Stimulated activated effector memory CD8-positive, alpha-beta T cell treated with anti-CD3 and anti-CD28 coated beads, Interleukin-12 subunit alpha, Interleukin-12 subunit beta, amount 100 ng/mL, for 72 hours (primary cell): ENCODE measurements at regions not wholly inside any gene's neighbourhood (a gene's known extent, or its start where the extent isn't known, plus 50 kb on each side); places are given as distances from the start of the nearest gene placed in this dataset.
"Not testable (repeated sequence)": the region's sequence is repeated elsewhere in the genome, so short reads cannot be mapped to it uniquely, and the experiment has no call there.

ENCODE experiments used
- ATAC-seq: fragments of 150-1000 bp; cut with Tn5 transposase; 2 replicates; pipeline ENCODE4 v1.10.0; 2021
- DNase-seq, 2 donors: peaks; one replicate each; pipeline ENCODE4 v3.0.0; 2021 to 2022; ENCODE audit warnings: low spot score in 2 of 2
- H3K27ac Mint-ChIP-seq: one replicate; pipeline ENCODE4 v1.8.0; 2022; ENCODE audit warnings: mild to moderate bottlenecking, mixed read lengths
- H3K36me3 Mint-ChIP-seq: one replicate; pipeline ENCODE4 v1.8.0; 2022; ENCODE audit warnings: mild to moderate bottlenecking, mixed read lengths
- H3K4me1 Mint-ChIP-seq: one replicate; pipeline ENCODE4 v1.8.0; 2022; ENCODE audit warnings: mixed read lengths
- H3K4me3 Mint-ChIP-seq: one replicate; pipeline ENCODE4 v1.8.0; 2022; ENCODE audit warnings: mild to moderate bottlenecking, mixed read lengths
- H3K9me3 Mint-ChIP-seq: one replicate; pipeline ENCODE4 v1.8.0; 2022; ENCODE audit warnings: mixed read lengths

DNA sequence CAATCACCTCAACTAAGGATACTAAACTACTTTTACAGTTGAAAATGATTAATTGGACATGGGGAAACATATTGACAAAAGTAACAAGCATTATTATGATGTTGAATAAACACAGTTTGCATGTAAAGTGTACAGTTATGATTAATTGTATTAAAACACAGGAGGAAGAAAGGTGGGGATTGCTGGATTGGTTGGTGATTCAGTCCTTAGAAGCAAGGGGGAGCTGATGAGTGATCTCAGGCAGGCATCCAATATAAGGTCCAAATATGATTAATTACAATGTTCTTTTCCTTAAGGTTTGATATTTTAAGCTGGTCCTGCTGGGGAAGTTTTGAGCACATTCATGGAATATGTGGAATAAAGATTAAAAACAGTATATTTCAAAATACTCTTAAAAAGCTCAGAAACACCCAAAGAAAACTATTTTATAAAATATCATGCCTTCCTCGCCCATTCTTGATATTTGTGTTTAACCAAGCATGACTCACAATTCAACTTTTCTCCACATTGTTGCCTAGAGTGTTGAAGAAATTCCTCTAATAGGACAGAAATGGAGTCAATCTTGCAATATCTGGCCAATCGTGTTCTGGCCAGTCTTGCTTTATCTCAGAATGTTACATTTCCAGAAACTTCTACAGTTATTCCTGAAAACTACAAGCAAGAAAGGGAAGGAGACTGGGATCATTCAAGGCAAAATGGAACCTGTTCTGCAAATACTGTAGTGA is 268.2 kb downstream of the RPIA start:
- H3K4me1 Mint-ChIP-seq = no peaks in the 10 kb centered on the region
- H3K4me3 Mint-ChIP-seq = no peak overlapping the region
- no peaks in the 10 kb centered on the region for H3K9me3 Mint-ChIP-seq
- H3K27ac Mint-ChIP-seq = no peak overlapping the region
- ATAC-seq (no peak), DNase-seq (no peak)
- H3K36me3 Mint-ChIP-seq = no peaks in the 10 kb centered on the region

DNA sequence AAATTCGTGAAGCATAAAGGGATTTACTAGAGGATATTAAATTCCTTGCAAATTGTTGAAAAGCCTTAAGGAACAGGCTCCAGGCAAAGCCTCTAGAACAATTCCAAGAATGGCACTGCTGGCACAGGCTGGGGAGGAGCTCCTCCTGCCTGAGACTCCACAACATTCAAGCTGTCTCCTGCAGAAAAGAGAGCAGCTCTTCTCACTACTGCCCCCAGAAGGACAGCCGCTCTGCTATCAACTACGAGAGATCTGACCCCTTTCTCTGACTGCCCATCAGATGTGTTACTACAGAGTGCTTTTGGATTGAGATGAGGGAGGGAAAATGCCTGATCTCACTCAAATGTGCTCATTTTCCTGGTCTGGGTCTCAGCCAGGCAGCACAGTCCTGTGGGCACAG is 269.9 kb downstream of the RPIA start:
- not testable (repeated sequence) for H3K4me3 Mint-ChIP-seq, DNase-seq, ATAC-seq, H3K36me3 Mint-ChIP-seq, H3K9me3 Mint-ChIP-seq, H3K4me1 Mint-ChIP-seq, H3K27ac Mint-ChIP-seq

DNA sequence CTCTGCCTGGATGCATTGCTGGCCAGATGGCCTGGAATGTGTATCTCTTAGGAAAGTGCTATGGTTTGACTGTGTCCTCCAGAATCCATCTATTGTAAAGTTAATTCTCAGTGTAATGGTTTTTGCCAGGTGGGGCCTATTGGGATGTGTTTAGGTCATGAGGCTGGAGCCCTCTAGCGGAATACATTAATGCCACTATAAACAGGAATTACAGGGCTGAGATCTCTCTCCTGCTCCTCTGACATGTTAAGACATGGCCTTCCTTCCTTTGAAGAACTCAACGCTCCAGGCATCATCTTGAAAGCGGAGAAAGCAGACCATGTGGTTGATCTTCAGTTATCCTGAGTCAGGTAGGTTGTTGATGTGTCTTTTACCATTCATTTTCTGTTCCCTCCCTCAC is 276.4 kb downstream of the RPIA start:
- no peak overlapping the region for H3K27ac Mint-ChIP-seq
- H3K4me3 Mint-ChIP-seq = no peak overlapping the region
- no peaks in the 10 kb centered on the region for H3K9me3 Mint-ChIP-seq
- H3K36me3 Mint-ChIP-seq = no peaks in the 10 kb centered on the region
- DNase-seq (no peak), ATAC-seq (no peak)
- H3K4me1 Mint-ChIP-seq = no peaks in the 10 kb centered on the region

DNA sequence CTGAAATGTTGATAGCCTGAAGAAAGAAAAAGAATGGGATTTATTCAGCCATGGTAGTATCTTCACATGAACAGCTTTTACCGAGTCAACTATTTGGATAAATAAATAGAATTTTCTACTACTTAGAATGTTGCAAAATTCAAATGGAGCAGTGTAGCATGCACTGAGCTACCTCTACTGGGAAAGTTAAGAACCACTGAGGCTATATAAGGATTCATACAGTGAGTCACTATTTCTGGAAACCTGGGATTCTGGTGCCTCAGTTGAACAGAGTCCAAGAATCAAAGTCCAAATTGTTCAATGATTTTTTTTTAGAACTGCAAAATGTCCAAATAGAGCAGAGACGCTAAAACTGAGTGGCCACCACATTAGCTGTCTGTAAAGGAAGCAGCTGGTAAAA is 286.5 kb downstream of the RPIA start:
- H3K9me3 Mint-ChIP-seq, H3K27ac Mint-ChIP-seq, H3K4me1 Mint-ChIP-seq, ATAC-seq, DNase-seq, H3K4me3 Mint-ChIP-seq, H3K36me3 Mint-ChIP-seq: not testable (repeated sequence)

DNA sequence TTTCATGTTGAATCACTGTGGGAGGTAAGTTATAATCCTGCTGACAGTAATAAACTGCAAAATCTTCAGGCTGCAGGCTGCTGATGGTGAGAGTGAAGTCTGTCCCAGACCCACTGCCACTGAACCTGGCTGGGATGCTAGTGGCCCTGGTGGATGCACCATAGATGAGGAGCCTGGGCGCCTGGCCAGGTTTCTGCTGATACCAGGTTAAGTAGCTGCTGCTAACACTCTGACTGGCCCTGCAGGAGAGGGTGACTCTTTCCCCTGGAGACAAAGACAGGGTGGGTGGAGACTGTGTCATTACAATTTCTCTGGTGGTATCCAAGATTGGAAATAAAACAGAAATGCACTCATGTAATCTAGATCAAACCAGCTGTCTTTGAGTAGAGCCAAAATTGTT is 287.0 kb downstream of the RPIA start:
- H3K4me1 Mint-ChIP-seq, ATAC-seq: not testable (repeated sequence)

DNA sequence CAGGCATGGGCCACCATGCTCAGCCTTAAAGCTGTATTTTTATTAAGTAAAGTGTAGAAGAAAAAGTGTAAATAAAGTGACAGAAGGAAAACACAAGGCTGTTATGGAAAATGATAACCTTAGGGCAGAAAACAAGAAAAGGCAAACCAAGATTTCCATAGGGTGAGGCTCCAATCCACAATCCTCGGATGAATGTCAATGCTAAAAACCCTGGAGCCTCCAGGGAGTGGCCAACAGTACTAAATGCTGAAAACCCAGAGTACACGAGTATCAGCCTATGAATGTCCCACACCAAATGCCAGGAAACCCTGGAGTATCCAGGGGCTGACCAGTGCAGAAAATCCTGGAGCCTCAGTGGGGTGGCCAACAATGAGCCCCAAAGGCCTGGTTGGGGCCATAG is 292.6 kb downstream of the RPIA start:
- not testable (repeated sequence) for H3K9me3 Mint-ChIP-seq, H3K4me3 Mint-ChIP-seq, ATAC-seq, H3K36me3 Mint-ChIP-seq, H3K4me1 Mint-ChIP-seq, DNase-seq, H3K27ac Mint-ChIP-seq

More for the DNA sequence above, 287.0 kb downstream of the RPIA start:
- not testable (repeated sequence) for H3K4me3 Mint-ChIP-seq, H3K9me3 Mint-ChIP-seq, H3K36me3 Mint-ChIP-seq, DNase-seq, H3K27ac Mint-ChIP-seq

DNA sequence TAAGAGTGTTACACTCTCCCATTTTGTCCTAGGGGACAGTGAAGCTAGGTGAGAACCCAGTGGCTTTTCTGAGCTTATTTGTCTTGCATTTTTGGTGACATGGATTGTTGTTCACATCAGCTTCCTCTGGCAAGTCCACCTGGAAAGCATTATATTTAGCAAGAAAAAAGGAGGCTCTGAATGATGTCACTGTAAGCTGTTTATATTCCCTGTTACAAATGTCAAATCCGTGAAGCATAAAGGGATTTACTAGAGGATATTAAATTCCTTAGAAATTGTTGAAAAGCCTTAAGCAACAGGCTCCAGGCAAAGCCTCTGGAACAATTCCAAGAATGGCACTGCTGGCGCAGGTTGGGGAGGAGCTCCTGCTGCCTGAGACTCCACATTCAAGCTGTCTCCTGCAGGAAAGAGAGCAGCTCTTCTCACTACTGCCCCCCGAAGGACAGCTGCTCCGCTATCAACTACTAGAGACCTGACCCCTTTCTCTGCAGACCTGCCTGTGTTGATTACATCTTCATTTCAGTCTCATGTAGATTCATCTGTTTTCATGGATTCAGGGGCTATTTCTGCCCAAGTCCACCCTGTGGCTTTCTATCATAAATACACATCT is 295.4 kb downstream of the RPIA start:
- ATAC-seq, H3K9me3 Mint-ChIP-seq, H3K27ac Mint-ChIP-seq, H3K4me1 Mint-ChIP-seq, H3K4me3 Mint-ChIP-seq, H3K36me3 Mint-ChIP-seq, DNase-seq: not testable (repeated sequence)

DNA sequence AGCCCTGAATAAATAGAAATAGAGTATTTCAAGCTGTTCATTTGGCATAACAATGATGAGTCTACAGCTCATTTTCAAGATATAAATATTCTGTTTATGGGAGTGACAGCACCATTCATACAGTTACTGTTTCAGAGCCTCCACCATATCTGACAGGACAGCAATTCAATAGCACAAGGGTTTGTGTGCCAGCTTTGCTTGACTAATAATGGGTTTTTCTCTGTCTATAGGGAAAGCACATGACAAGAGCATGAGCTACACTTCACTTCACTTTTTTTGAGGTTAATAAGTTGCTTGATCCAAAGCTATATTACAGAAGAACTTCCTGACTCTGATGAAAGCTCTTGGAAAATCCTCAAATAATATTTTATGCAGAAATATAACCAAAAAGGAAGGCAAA is 297.1 kb downstream of the RPIA start:
- H3K27ac Mint-ChIP-seq, H3K9me3 Mint-ChIP-seq, DNase-seq, ATAC-seq, H3K36me3 Mint-ChIP-seq, H3K4me1 Mint-ChIP-seq, H3K4me3 Mint-ChIP-seq: not testable (repeated sequence)

DNA sequence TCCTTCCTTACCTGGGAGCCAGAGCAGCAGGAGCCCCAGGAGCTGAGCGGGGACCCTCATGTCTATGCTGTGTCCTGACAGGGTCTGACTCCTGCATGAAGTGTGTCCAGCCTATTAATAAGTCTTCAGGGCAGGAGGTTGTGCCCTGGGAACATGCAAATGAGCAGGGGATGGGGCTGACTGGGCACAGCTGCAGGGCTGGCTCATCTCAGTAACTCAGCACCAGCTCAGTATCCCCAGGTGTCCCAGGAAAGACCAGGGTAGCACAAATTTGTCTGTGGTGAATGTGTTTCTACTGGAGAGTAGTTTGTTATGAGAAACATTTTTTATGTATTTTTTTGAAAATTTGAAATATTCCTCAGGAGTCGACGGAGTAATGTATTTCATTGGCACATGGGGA is 301.3 kb downstream of the RPIA start:
- DNase-seq, H3K4me3 Mint-ChIP-seq, H3K4me1 Mint-ChIP-seq, H3K36me3 Mint-ChIP-seq, H3K9me3 Mint-ChIP-seq, ATAC-seq, H3K27ac Mint-ChIP-seq: not testable (repeated sequence)

DNA sequence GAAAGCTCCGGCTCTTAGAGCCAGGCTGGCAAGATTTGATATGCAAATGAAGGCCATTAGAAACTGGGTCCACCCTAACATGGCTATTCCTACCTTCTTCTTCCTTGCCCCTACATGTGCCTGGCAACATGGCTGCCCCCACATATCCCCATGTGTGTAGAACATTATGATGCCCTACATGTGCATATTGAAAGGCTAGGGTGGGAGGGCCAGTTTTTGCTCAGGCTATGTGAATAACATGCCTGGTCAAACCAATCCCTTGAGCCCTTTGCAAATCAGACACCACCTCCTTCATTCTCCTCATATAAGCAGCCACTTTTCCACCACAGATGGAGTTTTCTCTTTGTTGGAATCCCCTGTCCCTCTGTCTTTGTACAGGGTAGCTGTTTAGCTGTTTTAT is 303.4 kb downstream of the RPIA start:
- not testable (repeated sequence) for H3K4me1 Mint-ChIP-seq, H3K36me3 Mint-ChIP-seq, H3K27ac Mint-ChIP-seq, ATAC-seq, DNase-seq, H3K4me3 Mint-ChIP-seq, H3K9me3 Mint-ChIP-seq

DNA sequence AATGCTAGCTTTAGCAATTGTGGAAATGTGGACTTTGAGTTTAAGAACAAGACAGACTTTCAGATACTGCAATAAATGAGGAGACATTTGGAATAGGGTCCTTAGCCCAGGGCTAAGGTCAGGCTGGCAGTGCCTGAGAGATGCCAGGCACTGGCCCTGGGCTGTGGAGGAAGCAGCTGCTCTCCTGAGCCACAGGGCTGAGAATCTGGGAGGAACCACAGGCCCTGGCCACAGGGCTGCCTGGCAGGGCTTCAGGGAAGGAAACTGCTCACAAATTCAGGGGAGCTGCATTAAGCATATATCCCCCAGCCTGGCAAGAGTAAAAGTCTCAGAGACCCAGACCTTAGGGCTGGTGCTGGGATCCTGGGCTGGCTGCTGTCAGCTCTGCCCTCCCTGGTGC is 305.1 kb downstream of the RPIA start:
- DNase-seq, H3K36me3 Mint-ChIP-seq, H3K27ac Mint-ChIP-seq, H3K4me3 Mint-ChIP-seq, ATAC-seq, H3K4me1 Mint-ChIP-seq, H3K9me3 Mint-ChIP-seq: not testable (repeated sequence)

DNA sequence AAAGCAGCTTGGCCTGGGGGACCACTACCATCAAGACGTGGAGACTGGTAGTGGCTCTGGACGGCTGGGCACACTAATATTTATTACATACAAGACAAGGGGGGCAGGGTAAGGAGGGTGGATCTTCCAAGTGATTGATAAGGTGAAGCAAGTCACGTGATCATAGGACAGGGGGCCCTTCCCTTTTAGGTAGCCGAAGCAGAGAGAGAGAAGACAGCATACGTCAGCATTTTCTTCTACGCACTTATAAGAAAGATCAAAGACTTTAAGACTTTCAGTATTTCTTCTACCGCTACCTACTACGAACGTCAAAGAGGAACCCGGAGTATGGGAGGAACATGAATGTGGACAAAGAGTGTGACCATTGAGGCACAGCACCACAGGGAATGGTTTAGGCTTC is 307.9 kb downstream of the RPIA start:
- no peaks in the 10 kb centered on the region for H3K36me3 Mint-ChIP-seq
- no peaks in the 10 kb centered on the region for H3K9me3 Mint-ChIP-seq
- no peak overlapping the region for H3K4me3 Mint-ChIP-seq

DNA sequence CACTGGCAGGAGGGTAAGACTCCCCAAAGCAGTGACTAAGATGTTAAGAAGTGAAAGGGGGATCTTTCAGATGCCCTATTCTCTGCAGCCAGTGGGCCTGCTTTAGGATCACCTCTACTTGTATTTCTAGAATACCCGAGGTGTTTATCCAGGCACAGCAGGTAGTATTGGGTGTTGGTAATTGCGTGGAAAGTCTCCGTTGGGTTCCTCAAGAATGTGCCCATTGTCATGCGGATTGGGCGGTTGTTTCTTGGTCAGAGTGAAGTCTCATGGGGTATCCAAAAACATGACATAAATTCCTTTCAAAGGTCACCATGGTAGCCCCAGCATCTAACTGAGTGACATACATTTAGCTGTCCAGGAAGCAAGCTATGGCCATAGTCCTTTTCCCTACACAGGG is 308.8 kb downstream of the RPIA start:
- H3K27ac Mint-ChIP-seq = no peak overlapping the region
- H3K36me3 Mint-ChIP-seq = no peaks in the 10 kb centered on the region
- DNase-seq = no peak
- no peak overlapping the region for H3K4me3 Mint-ChIP-seq
- H3K9me3 Mint-ChIP-seq = no peaks in the 10 kb centered on the region
- no peak for ATAC-seq
- no peaks in the 10 kb centered on the region for H3K4me1 Mint-ChIP-seq

More for the DNA sequence above, 307.9 kb downstream of the RPIA start:
- Mint-ChIP-seq H3K27ac (no peak overlapping the region), H3K4me1 (no peaks in the 10 kb centered on the region)
- ATAC-seq (no peak), DNase-seq (no peak)

DNA sequence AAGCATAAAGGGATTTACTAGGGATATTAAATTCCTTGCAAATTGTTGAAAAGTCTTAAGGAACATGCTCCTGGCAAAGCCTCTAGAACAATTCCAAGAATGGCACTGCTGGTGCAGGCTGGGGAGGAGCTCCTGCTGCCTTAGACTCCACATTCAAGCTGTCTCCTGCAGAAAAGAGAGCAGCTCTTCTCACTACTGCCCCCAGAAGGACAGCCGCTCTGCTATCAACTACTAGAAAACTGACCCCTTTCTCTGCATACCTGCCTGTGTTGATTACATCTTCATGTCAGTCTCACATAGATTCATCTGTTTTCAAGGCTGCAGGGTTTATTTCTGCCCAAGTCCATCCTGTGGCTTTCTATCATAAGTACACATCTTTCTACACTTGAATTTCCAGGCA is 312.8 kb downstream of the RPIA start:
- H3K9me3 Mint-ChIP-seq, H3K36me3 Mint-ChIP-seq, DNase-seq, ATAC-seq, H3K4me1 Mint-ChIP-seq, H3K4me3 Mint-ChIP-seq, H3K27ac Mint-ChIP-seq: not testable (repeated sequence)

DNA sequence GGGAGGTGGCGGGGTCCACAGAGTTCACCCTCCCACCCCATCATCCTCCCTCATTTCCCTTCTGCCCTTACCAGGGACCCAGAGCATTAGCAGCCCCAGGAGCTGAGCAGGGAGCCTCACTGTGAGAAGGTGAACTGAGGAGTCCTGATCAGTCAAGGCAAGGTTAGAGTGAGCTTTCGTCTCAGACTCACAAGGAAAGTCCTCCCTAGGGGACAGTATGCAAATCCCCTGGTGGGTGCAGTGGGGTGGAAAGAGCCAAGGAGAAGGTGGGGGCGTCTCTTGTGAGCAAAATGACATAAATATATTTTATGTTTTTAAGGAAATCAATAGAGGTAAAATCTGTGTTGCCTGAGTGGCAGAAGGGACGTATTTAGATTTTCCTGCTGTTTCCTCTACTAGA is 329.1 kb downstream of the RPIA start:
- H3K36me3 Mint-ChIP-seq, H3K4me1 Mint-ChIP-seq: not testable (repeated sequence)

DNA sequence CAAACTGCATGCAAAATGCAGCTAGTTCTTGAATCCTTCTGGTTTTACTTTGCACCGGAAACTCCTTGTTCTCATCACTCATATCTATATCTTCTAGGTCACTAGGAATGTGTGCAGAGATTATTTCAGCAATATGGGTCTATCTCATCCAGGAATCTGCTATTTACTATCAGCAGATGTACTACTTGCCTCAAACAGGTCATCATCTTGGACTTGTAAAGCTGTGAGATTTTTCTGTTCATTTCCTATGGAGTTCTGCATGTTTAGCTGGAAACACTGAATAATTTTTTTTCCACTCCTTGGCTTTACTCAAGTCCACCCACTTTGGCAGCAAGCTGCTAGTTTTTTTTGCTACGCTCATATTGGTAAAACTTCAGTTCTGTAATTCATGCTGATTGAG is 334.8 kb downstream of the RPIA start:
- not testable (repeated sequence) for H3K4me3 Mint-ChIP-seq, ATAC-seq, H3K27ac Mint-ChIP-seq, DNase-seq, H3K9me3 Mint-ChIP-seq, H3K4me1 Mint-ChIP-seq, H3K36me3 Mint-ChIP-seq

More for the DNA sequence above, 329.1 kb downstream of the RPIA start:
- not testable (repeated sequence) for H3K27ac Mint-ChIP-seq, DNase-seq, H3K4me3 Mint-ChIP-seq, H3K9me3 Mint-ChIP-seq, ATAC-seq
